ENCODE measurements at regions not wholly inside any gene's neighbourhood (a gene's known extent, or its start where the extent isn't known, plus 50 kb on each side); places are given as distances from the start of the nearest gene placed in this dataset.

DNA sequence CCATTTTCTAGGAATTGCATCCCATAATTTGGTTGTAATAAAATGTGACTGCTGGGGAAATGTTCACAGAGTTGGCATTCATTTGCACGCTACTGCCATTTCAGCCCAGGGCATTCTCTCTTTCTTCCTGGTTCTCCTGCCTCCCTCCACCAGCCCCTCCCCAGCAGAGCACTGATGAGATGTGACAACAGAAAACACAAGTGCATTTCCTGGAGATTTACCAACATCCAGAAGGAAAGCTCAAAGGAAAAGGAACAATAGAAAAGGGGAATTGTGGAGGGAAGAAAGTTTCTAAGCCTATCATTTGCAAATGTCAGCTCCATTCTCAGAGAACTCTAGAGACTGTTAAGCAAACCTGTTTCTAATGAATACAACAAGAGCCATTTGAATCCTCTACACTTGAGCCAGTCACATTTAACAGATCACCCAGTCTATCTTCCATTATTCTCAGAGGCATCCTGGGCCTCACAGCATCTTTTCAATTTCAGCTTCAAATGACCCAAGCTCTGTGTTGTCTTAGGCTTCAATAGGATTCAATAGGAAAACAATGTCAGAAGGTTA is 395.6 kb upstream of the PBX1 start (continued):
- TF ChIP-seq, protein P1, sequence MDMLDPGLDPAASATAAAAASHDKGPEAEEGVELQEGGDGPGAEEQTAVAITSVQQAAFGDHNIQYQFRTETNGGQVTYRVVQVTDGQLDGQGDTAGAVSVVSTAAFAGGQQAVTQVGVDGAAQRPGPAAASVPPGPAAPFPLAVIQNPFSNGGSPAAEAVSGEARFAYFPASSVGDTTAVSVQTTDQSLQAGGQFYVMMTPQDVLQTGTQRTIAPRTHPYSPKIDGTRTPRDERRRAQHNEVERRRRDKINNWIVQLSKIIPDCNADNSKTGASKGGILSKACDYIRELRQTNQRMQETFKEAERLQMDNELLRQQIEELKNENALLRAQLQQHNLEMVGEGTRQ (IDR thresholded peaks at IDR 0.05; ENCODE audit: borderline replicate concordance, low read depth, low read length) = no peak
- TF ChIP-seq PRDM15 (CRISPR knock-in tag; IDR thresholded peaks at IDR 0.05) = no peak
- TF ChIP-seq, protein P2, sequence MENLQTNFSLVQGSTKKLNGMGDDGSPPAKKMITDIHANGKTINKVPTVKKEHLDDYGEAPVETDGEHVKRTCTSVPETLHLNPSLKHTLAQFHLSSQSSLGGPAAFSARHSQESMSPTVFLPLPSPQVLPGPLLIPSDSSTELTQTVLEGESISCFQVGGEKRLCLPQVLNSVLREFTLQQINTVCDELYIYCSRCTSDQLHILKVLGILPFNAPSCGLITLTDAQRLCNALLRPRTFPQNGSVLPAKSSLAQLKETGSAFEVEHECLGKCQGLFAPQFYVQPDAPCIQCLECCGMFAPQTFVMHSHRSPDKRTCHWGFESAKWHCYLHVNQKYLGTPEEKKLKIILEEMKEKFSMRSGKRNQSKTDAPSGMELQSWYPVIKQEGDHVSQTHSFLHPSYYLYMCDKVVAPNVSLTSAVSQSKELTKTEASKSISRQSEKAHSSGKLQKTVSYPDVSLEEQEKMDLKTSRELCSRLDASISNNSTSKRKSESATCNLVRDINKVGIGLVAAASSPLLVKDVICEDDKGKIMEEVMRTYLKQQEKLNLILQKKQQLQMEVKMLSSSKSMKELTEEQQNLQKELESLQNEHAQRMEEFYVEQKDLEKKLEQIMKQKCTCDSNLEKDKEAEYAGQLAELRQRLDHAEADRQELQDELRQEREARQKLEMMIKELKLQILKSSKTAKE (IDR thresholded peaks at IDR 0.05; ENCODE audit: low read depth, poor library complexity, severe bottlenecking) = no peak
- TF ChIP-seq ZNF384 (IDR thresholded peaks at IDR 0.05; ENCODE audit: borderline replicate concordance, low read depth, low read length) = no peak

GRCh38 chr1:164165466-164165865 is 393.5 kb upstream of the PBX1 start:
- Histone ChIP-seq H2AFZ (ENCODE audit: control insufficient read depth, low read depth, low read length) (no peak overlapping the region), H3K4me2 (ENCODE audit: control insufficient read depth, insufficient read depth) (no peak overlapping the region), H4K20me1 (ENCODE audit: control insufficient read depth, insufficient read depth) (no peaks in the 10 kb centered on the region), H3K9me3 (replicated peaks; ENCODE audit: control insufficient read depth, insufficient read depth, low read length) (no peaks in the 10 kb centered on the region), H3K79me2 (ENCODE audit: control insufficient read depth, insufficient read depth, low read length) (no peaks in the 10 kb centered on the region), H3K27me3 (replicated peaks in 1 of 2; ENCODE audit: control insufficient read depth in 2 of 2, insufficient read depth in 2 of 2, low read length in 1 of 2) (no peaks in the 10 kb centered on the region), H3K9ac (ENCODE audit: control insufficient read depth, insufficient read depth, low read length) (no peak overlapping the region), H3K36me3 (ENCODE audit: control insufficient read depth in 2 of 2, insufficient read depth in 2 of 2, low read length in 1 of 2) (no peaks in the 10 kb centered on the region), H3K4me1 (ENCODE audit: control insufficient read depth, insufficient read depth, low read length) (no peaks in the 10 kb centered on the region), H3K4me3 (no peak overlapping the region), H3K27ac (ENCODE audit: control insufficient read depth, insufficient read depth) (no peak overlapping the region)
- ChIA-PET POLR2A (no interaction called here), RAD21 (ENCODE audit: unreplicated experiment) (no interaction called here), SMC1A (ENCODE audit: uncharacterized antibody, unreplicated experiment) (no interaction called here), CTCF (no interaction called here)
- DNase-seq (ENCODE audit: low read depth, low spot score) = no peak
- WGBS (ENCODE audit: insufficient coverage, insufficient replicate concordance, low lambda C conversion rate, missing lambda C conversion rate) = 0% methylated on average over 2 of the region's 2 CpGs
- in situ Hi-C loops (cut with MboI) (no loop called here), intact Hi-C loops (cut with micrococcal nuclease; ENCODE audit: unreplicated experiment) (no loop called here)
- no peak for ATAC-seq
- FAIRE-seq = no peak
- no TSS peak for BruUV-seq (replicated peaks)
- TF ChIP-seq, protein P3, sequence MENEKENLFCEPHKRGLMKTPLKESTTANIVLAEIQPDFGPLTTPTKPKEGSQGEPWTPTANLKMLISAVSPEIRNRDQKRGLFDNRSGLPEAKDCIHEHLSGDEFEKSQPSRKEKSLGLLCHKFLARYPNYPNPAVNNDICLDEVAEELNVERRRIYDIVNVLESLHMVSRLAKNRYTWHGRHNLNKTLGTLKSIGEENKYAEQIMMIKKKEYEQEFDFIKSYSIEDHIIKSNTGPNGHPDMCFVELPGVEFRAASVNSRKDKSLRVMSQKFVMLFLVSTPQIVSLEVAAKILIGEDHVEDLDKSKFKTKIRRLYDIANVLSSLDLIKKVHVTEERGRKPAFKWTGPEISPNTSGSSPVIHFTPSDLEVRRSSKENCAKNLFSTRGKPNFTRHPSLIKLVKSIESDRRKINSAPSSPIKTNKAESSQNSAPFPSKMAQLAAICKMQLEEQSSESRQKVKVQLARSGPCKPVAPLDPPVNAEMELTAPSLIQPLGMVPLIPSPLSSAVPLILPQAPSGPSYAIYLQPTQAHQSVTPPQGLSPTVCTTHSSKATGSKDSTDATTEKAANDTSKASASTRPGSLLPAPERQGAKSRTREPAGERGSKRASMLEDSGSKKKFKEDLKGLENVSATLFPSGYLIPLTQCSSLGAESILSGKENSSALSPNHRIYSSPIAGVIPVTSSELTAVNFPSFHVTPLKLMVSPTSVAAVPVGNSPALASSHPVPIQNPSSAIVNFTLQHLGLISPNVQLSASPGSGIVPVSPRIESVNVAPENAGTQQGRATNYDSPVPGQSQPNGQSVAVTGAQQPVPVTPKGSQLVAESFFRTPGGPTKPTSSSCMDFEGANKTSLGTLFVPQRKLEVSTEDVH (IDR thresholded peaks at IDR 0.05; ENCODE audit: low read depth, partially characterized antibody) = no peak
- TF ChIP-seq RELA (IDR thresholded peaks at IDR 0.05; ENCODE audit: borderline replicate concordance, partially characterized antibody) (no peak), RCOR1 (conservative IDR thresholded peaks at IDR 0.05; ENCODE audit: low read depth, low read length) (no peak)
